Panc1 (cell line): ENCODE measurements at regions not wholly inside any gene's neighbourhood (a gene's known extent, or its start where the extent isn't known, plus 50 kb on each side); places are given as distances from the start of the nearest gene placed in this dataset.

Experiments
- CTCF ChIP-seq: fragments of 450-650 bp; IDR thresholded peaks from 2 replicates; pipeline ENCODE4 v1.5.1; 2017; ENCODE audit warnings: mild to moderate bottlenecking
- POLR2AphosphoS5 ChIP-seq: IDR thresholded peaks from 2 replicates; pipeline ENCODE4 v1.6.1; 2012; ENCODE audit warnings: mild to moderate bottlenecking, low read depth, low read length, moderate library complexity
- TCF7L2 ChIP-seq: IDR thresholded peaks from 2 replicates; pipeline ENCODE4 v1.6.1; 2011; ENCODE audit warnings: mild to moderate bottlenecking, low read depth, low read length, inconsistent platforms

- TF ChIP-seq CTCF (no peak), TCF7L2 (no peak), POLR2AphosphoS5 (no peak)
These were observed 368.5 kb upstream of the PCDH15 start for GRCh38 chr10:55169493-55169892.
